DMS153 (cell line): ENCODE measurements at regions not wholly inside any gene's neighbourhood (a gene's known extent, or its start where the extent isn't known, plus 50 kb on each side); places are given as distances from the start of the nearest gene placed in this dataset.
"Not testable (repeated sequence)": the region's sequence is repeated elsewhere in the genome, so short reads cannot be mapped to it uniquely, and the experiment has no call there.

Experiments
- DNase-seq: peaks from one replicate; lab custom pipeline; 2025; lab: John Stamatoyannopoulos, UW

DNA sequence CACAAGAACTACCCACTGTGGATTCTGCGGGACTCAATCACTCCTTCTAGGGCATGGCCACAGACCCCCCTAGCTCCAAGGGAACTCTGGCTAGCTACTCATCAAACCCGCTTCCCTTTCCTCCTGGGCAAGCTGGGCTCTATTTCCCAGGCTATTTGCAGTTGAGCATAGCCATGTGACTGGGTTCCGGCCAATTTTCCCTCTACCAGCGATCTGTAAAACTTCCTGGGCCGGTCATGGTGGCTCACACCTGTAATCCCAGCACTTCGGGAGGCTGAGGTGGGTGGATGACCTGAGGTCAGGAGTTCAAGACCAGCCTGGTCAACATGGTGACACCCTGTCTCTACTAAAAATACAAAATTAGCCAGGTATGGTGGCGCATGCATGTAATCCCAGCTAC is 214.9 kb upstream of the IRF2BP2 start:
- DNase-seq, result not testable (repeated sequence)

DNA sequence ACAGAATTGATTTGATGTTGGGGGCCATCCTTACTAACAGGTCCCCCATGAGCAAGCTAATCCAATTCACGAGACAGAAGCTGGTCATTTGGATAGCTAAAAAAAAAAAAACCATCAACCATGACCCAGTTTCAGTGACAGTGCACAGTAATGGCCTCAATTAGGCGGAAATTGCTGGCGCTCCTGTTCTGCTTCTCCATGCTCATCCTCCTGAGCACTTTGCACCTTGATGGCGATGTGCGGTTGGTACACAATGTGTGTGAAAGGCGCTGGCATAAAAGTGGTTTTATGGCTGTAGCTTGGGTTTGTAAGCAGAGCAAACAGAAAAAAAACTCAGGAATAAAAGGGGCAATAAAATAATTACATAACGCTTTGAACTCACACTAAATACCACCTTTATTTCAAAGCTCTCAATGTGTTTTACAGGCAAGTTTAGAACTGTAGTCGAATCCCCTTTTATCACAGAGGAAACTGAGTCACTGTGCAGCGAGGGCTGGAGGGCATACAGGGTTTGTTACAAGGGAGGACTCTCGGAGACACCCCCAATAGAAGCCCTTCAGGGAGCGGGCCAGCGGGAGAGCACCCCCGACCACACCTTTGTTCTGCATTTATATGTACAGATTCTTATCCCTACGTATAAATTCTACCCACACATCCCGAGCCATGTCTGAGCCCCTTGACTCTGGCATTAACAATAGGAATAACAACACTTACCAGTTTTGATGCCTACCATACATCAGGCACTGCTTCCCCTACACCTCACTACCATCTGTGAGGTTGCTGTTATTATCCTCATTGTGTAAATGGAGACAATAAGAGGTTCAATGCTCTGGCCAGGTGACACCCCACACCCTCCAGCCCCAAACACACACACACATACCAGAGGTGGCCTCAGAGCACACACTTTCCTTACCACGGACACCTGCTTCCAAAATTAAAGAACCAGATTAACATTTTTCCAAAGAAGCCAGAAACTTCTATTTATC is 213.5 kb upstream of the IRF2BP2 start:
- DNase-seq, result peak; percentile 84

DNA sequence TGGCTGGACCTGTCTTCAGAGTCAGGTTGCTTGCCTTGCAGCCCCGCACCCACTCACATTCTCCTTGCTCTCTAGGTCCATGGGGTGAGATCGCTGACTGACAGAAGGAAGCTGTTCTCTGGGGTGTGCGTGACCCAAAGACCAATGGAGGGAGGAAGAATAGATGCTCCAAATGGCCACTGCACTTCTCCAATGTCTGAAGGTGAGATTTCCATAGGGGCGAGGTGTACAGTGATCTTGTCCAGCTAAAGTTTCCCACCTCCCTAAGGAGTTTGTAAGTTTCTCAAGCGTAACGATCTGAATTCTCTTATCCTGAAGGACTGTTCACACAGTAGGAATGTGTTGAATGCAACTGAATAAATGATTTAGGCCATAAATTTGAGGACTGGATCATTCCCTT is 211.9 kb upstream of the IRF2BP2 start:
- DNase-seq, result no peak

DNA sequence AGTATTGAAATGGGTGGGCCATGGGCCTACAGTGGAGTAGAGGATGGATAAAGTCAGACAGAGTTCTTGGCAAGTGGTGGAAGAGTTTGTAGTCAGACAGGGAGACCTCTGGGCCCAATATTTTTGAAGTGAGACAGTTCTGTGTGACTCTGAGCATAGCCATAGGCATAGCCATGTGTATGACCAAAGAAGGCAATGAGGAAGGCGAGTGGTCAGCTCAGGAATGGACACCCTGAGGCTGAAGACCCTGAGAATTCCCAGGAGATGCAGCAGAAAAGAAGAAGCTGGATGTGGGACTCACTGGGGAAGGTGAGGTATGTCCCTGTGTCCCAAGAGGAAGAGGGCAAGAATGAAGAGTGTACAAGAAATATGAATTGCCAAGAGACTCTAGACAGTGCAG is 210.6 kb upstream of the IRF2BP2 start:
- DNase-seq, result no peak

DNA sequence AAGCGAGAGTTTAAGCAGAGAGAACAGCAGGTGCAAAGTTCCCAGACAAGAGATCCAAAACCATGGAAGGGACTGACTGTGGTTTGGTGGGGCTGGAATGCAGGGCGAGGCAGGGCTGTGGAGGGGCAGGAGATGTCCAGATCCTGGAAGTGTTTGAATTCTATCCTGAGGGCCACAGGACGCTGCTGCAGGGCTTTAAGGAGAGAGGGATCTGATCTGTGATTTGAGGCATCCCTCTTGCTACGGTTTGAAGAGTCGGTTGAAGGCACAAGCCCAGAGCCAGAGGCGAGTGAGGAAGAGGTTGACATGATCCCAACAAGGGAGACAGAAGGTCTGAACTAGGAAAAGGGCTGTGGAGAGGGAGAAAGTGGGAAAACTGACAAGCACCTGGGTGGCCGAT is 209.9 kb upstream of the IRF2BP2 start:
- not testable (repeated sequence) for DNase-seq

DNA sequence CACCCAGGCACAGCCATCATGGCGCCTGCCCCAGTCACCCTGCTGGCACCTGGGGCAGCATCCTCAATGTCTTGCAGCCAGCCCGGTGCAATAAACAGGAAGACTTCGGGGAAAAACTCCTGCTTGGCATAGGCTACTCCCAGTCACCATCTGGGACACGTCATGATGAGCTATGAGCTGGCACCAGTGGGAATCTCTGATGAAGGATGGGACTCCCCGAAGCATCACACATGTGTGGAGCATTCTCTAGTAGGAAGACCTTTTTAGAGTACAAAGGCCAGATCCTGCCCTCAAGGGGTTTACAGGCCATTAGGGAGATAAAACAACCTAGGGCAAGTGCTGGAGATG is 208.0 kb upstream of the IRF2BP2 start:
- DNase-seq, result not testable (repeated sequence)

DNA sequence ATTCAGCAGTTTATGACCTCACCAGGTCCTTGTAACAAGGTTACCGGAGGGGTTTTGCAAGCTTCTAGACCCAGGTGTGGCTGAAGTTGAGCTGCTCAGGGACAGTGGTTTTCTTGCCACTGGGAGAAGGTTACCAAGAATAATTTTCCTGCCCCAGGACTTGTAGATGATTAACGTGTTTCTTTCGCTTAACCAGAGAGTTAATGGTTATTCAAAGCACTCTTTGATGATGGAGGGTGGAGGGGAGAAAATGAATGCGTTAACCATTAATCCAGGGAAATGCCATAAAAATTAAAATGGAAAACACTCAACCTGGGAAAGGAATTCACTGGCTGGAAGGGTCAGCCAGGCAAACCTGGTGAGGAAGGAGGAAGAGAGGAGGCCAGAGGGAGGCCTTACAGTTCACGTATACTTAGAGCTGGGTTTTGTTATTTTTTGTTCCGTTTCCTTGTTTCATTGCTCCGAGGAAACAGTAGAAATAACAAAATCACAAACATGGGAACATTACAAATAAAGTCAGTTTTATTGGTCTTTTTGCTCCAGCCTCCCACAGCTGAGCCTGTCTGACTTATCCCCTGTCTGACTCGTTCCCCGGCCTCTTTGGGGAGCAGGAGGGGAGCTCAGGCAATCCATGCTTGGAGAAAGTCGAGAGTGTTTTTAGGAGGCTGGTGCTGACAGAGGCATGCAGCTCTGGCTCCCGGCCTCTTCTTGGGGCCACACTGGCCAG is 207.5 kb upstream of the IRF2BP2 start:
- DNase-seq, result not testable (repeated sequence)

DNA sequence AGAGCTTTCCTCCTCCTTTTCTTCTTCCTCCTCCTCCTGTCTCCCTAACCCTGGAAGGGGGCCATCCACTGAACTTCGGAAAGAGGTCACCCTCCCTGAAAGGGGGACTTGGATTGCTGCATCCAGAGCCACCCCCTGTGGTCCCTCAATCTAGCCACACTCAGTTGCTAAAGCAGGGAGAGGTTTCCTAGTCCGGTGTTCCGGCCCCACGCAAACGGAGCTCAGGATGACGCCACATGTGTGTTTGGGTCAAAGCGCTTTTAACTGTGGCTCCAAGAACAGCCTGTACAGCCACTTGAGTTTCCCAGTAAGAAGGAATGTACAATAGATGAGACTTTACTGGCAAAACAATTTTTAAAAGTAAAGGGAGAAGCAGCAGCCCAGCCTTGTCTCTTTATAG is 206.9 kb upstream of the IRF2BP2 start:
- not testable (repeated sequence) for DNase-seq

DNA sequence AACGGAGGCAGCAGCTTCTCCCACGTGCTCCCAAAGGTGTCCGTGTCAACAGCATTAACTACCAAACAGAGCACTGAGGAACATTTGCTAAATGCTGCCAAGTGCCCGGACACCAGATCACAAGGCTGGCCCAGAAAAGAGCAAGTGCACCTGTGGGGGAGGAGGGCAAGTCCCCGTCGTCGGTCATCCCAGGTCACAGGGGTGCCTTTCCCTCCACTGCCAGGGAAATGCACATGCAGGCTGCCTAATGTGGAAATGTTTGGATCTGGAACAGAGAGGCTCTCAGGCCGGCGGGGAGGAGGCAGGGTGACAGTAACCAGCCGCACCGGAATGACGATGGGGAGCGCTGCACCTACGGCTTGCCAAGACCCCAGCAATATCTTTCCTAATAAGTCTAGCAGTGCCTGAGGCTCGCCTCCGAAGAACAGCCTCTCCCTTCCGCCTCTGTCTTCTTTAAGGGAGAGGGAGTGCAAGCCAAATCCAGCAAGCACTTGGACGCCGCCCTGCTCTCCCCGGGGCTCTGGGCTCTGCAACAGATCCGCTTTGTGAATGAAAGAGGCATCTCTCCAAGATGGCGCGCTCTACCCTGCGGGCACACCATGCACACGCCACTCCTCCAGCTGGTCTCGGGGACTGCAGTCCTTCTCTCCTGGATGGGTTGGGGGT is 206.3 kb upstream of the IRF2BP2 start:
- DNase-seq, result not testable (repeated sequence)

DNA sequence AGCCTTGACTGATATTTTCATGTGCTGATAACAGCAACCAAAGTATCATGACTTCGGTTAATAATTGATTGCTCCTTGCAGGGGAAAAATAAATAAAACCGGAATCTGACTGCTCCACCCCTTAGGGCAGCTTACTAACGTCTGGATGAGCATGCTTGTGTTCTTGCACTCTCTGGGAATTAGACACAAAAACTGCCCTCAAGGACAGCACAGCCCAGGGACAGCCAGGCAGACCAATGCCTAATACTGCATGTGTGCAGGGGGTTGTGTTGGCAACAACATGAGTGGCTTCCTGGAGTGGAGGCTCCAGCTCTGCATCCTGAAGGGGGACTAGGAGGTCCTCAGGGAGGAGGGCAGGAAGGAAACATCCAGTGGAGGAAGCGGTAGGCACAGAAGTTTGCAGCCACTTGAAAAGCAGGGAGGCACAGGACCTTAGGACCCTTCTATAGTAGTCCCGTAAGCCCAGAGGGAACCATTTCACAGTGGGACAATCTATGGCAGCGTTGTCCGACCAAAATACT is 205.4 kb upstream of the IRF2BP2 start:
- not testable (repeated sequence) for DNase-seq

DNA sequence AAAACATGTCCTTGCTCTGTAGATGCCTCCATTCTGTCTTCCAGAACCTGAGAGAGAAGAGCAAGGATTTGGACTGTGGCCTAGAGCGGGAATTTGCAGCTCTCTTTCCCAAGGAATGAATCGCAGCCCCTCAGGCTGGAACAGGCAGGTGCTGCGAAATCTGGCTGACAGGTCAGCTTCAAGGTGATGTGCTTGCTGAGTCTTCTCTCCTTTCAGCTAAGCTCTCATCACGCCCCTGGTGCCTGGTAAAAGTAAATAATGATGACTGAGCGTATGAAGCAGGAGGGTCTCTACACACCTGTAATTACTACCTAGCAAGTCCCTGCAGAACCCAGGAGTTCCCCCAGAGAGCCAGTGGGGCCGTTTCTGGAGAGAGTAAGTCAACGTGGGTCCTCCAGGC is 204.3 kb upstream of the IRF2BP2 start:
- DNase-seq, result not testable (repeated sequence)

DNA sequence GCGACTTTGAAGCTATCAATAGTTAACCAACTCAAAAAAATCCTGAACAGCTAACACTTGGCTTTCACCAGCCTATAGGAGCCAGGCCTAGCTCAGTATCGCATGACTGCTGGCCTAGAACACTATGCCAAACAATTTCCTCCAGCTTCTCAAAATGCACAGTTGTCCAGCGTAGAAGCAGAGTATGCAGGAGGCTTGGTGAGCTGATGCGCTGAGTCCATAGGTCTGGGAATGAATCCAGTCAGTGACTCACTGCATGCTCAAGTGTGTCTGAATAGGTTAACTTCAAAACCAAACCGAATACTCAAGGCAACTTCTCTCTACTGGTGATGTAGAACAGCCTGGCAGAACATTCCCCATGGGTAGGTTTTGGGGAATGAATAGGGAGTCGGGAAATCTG is 201.8 kb upstream of the IRF2BP2 start:
- not testable (repeated sequence) for DNase-seq

DNA sequence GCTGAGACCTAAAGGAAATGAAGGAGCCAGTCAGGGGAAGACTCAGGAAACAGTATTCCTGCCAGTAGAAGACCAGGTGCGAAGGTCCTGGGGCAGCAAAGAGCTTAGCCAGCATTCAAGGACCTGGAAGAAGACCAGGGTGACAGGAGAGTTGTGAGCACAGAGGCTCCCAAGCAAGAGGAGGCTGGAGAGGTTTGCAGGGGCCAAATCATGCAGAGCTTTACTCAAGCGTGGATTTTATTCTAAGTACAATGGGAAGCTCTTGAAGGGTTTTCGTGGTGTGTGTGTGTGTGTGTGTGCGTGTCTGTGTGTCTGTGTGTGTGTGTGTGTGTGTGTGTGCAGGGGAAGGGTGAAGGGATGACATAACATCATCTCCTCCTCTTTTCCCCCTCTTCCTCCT is 200.7 kb upstream of the IRF2BP2 start:
- DNase-seq, result not testable (repeated sequence)

DNA sequence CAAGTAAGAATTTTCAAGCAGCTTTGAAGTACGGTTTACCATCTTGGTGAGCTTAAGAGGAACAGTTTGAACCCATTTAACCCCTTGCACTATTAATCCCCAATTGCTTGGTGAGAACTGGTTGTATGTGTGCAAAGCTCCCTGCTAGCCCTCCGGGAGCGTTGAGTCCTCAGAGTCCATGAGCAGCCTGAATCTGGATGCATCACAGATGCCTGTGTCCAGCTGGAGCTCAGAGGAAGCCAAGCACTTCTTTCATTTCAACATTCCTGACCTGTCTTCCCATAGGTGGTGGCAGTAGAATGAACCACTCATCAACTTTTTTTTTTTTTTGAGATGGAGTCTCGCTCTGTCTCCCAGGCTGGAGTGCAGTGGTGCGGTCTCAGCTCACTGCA is 199.9 kb upstream of the IRF2BP2 start:
- not testable (repeated sequence) for DNase-seq

DNA sequence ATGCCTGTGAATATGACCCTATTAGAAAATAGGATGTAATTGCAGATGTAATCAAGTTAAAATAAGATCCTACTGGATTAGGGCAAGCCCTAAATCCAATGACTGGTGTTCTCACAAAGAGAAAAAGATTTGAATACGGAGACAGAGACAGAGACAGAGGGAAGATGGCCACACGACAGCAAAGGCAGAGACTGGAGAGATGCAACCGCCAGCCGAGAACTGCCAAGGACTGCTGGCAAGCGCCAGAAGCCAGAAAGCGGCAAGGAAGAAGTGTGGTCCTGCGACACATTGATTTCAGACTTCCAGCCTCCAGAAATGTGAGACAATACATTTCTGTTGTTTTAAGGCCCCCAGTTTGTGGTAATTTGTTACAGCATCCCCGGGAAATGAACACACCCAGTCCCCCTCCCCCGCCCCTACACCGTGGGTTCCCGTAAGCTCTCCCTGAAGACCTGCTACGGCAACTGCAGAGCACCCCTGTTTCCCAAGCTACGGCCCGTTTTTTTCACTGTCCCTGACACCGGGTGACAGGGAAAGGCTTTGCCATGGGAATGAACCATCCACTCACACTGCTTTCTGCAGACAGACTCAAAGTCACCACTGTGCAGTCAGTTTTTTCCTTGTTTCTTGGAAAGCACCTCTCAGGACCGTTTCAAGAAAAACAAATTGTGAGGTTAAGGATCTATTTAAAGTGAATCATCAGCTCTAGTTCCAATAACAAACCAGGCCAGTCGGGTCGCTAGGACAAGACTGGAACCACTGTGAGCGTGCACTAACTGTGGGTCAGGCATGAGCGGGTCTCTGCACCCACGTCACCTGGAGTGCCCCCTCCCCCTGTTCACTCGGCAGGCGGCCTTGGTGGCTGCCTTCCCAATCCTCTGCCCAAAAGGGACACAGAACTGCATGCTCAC is 199.2 kb upstream of the IRF2BP2 start:
- not testable (repeated sequence) for DNase-seq

DNA sequence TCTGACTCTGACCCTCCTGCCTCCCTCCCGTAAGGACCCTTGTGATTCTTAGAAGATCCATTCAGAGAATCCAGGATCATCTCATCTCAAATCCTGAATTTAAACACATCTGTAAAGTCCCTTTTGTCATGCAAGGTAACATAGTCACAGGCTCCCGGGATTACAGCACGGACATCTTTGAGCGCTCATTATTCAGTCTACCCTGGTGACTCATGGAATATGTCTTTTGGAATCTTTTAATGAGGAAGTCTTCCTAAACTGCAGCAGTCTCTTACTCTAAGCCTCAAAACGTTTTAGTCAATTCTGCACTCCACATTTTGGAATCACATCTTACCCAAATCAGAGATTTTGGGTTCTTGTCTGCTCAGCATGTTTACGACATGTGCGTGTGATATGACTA is 198.5 kb upstream of the IRF2BP2 start:
- not testable (repeated sequence) for DNase-seq

DNA sequence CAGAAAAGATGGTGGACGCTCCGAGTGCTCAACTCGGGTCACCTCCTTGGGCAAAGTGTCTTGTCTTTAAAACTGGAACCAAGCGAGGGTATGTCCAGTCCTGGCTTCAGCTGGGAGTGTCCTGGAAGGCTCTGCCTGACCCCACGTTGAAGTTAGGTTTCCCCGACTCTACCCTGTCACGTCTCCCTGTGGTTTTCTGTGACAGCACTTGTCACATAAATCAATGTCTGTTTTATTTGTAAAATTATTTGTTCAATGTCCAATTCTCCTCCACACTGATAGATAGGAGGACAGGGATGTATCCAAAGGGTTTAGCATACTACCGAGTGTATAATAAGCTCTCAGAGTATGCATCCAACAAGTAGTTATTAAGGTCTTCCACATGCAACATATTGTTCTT is 197.7 kb upstream of the IRF2BP2 start:
- DNase-seq, result not testable (repeated sequence)

DNA sequence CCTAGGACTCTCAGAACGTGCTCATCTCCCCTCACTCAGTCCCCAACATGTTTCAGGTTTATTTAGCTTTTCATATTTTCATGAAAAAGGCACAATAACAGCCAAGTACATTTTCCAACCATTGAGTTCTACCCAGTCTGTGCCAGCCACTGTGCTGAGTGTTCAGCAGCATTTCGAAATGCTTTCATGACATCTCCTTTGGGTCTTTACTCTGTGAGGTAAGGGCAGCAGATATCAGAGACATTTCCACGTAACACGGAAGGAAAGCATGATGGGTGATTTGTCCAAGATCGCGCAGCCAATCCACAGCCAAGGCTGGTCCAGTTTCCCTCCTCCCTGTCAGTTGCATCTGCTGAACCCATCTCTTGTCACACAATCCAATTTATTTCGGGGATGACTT is 192.6 kb upstream of the IRF2BP2 start:
- not testable (repeated sequence) for DNase-seq

DNA sequence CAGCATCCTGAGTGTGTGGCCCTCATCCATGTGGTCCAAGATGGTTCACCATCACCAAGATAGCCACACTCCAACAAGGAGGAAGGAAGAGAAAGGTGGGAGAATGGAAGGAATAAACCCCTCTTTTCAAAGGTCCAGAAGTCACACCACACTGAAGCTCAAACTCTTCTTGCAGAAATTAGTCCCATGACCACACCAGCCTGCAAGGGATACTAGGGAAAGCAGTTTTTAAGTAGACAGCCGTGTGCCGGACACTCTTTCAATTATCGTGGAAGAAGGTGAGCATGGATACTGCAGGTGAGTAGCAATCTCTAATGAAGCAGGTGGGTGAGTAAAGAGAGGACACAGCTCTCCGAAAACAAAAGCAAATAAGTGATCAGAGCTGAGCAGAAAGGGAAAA is 191.7 kb upstream of the IRF2BP2 start:
- not testable (repeated sequence) for DNase-seq

DNA sequence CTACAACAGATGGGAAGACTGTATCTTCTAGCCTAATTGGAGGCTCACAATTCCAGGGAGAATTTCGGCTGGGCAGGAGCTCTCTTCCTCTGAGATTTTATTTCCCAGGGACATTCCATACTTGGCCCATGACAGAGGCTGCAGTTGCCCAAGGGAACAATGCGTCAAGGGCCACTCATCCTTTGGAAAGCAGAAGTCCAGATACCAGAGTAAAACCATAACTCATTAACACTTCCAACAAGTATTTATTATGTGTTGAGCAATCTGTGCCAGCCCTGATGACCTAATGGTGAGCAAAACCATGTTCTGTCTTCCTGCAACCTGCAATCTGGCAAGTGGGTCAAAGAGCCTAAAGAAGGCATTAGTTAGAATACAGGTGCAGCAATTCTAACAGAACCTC is 191.2 kb upstream of the IRF2BP2 start:
- not testable (repeated sequence) for DNase-seq

DNA sequence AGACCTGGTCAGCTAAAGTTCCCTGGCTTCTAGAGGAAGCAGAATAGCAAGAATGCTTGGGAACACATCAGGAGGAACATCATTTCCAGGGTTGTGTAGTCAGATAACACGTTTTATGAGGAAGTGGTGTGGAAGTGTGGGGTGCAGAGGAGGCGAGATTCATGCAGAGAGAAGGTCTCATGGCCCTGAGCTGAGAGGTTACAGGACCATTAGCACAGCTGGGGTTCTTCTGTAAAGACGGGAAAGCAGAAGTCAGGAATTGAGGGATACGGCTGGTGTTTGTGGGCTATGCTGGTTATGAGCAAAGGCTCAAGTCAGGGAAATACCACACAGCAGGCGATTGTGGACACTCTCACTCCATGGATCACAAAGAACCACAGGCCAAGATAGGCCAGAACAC is 190.6 kb upstream of the IRF2BP2 start:
- not testable (repeated sequence) for DNase-seq
